NCI-H2171 (cell line): ENCODE measurements at regions not wholly inside any gene's neighbourhood (a gene's known extent, or its start where the extent isn't known, plus 50 kb on each side); places are given as distances from the start of the nearest gene placed in this dataset.

Experiments used
- DNase-seq: peaks from one replicate; lab custom pipeline; 2025; lab: John Stamatoyannopoulos, UW

DNA sequence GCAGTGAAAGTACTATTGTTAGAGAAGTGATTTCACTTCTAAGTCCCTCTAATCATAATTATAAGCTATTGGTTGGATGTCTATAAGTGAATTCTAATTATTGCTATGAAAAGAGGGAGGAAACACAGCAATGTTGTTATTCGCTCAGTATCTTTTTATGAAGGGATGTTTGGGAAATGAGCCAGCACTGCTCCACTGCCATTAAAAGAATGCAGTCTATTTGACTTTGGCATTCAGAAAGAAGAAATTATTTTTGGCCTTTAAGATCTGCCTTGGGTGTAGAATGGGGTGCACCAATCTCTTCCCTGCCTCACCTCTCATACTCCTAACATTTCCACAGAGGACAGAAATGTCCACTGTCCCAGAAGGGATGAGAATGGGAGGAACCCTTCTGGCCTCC, 332.0 kb downstream of the SPATA31D1 start:
- no peak for DNase-seq

DNA sequence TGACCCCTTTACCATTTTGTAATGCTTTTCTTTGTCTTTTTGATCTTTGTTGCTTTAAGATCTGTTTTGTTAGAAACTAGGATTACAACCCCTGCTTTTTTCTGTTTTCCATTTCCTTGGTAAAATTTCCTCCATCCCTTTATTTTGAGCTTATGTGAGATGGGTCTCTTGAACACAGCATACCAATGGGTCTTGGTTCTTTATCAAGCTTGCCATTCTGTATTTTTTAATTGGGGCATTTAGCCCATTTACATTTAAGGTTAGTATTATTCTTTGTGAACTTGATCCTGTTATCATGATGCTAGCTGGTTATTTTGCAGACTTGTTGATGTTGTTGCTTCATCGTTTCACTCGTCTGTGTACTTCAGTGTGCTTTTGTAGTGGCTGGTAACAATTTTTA, 337.3 kb downstream of the SPATA31D1 start:
- no peak for DNase-seq

DNA sequence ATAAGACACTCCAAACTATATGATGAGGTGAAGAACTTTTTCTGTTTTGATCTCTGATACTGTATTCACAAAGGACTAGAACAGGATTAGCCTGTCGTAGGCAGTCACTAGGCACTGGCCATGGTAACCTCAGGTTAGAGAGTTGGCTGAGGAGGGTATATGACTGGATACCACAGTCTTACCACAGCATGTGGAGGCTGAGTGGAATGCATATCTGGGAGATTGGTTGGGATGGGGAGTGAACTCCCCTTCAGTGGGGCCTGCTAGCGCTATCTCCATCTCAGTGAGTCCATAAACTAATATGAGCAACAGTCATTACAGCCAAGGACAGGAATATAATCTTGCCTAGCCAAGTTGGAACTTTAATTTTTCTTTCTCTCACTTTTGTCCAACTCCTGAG, 339.1 kb downstream of the SPATA31D1 start:
- no peak for DNase-seq

DNA sequence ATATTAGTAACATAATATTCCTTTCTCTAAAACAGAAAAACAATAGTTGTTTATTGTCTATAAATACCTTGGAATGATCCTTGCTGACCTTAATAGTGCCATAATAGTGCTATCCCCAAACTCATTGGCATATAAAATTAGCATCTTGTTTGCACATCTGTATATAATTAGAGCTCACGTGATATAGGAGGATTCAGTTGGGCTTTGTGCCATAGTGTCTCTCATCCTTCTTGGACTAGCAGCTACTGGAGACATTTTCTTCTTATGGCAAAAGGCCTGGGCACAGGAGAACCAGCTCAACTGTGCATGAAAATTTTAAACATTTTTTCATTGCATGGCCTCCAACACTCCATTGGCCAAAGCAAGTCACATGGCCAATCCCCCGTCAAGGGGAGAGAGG, 342.5 kb downstream of the SPATA31D1 start:
- no peak for DNase-seq

DNA sequence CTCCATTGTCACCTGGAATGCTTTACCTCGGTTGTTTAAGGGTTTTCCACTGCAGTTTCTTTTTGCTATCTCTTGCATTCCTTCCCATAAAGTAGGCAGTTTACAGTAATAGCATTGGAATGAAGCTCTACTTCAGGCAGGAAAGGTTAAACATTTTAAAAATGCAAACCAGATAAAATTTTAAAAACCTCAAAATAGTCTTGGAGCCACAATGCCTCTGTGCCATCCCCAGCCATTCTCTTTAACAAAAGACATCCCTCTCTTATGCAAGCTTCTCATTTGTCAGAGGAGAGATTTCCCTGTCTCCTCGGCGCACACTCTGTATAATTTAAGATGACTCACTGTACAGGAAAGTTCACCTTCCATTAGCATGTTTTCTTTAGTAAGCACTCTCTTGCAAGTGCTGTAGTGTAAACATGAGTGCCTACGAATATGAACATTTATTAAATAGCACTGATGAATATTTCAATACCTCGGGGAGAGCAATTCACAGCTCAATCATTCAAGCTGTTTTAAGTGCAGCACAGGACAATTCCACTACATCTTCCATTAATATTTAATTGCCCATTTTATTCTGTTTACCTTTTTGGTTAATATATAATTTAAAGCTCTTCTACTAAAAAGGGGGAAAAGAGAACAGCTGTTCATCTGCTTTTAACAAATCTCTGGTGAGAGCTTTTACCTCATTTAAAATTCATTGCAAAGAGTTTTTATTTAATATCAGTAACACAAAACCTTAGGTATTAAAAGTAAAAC, 343.6 kb downstream of the SPATA31D1 start:
- no peak for DNase-seq

DNA sequence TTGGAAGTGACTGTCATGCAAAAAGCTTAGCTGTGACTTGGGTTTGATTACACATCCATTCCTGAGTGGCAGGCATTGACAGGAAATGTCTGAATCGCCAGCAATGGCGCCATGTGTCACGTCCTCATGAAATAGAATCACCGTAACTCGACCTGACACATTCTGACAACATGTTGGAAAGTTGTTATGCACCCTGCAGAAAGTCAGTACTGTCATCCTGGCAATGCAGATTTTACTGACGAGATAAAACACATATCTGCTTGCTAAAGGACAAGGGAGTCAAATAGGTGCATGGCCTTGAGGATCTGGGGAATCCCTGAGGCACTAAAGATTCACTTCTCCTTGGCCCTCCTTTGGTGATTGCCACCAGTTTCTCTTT, 344.2 kb downstream of the SPATA31D1 start:
- DNase-seq: peak; percentile 11

DNA sequence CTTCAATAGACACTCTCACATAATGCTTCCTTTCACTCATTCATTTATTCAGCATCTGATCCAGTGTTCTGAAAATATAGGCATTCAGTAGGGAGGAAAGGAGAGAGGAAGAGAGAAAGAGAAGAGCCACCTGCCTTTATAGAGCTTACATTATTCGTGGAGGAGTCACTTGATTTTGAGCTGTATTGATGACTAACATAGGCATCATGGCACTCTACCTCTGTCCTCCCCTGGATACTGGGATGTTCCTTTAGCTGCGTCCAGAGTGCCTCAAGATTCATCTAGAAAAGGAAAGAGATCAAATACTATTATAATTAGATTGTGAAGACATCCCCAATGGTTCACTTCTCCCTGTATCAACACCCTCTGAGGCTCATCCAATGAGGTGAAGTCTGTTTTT, 345.1 kb downstream of the SPATA31D1 start:
- DNase-seq: no peak

DNA sequence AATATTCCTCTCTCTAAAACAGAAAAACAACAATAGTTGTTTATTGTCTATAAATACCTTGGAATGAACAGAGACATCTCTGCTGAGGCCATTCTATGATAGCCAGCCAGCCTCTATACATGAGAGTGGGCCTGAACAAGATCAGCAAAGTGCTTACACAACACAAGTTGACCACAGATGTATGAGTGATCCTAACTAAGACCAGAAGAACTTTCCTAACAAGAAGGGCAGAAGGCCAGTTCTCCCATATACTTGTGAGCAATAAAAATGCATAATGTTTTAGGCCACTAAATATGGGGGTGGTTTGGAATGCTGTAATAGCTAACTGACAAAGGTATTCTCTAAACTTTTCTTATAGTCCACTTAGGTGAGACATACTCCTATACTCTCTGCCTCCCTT, 345.7 kb downstream of the SPATA31D1 start:
- DNase-seq: no peak

DNA sequence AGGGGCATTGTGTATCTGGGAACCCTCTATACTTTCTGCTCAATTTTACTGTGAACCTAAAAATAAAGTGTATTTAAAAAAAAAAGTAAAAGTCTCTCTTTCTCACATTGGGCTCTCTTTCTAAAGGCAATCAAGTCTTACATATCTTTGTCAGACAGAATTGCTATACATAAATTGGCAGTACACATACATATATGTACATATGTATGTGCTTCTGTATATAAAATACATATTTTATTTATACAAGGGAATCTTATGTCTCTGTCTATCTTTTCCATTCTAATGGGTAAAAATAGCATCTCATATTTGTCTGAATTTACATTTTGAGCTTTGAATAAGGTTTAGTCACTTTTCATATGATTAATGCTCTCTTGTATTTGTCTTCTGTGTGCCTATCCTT, 348.8 kb downstream of the SPATA31D1 start:
- no peak for DNase-seq

DNA sequence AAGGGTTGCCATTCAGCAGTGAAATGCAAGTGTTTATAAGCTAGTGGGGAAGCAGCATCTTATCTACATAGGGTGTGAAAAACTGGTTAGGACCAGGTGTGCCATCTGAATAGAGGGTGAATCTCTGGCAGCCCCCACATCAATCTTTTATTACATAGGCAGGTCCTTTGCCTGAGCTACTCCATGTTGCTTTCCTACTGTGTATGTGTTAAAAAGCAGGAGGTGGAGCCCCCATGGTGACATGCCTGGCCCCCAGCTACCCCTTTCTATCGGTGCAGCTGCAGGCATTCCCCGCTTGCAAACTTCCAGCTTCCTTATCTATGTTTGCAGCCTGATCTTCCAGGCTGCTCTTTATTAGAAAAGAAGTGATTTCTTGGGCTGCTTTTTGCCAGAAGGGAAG, 353.5 kb downstream of the SPATA31D1 start:
- DNase-seq: no peak

DNA sequence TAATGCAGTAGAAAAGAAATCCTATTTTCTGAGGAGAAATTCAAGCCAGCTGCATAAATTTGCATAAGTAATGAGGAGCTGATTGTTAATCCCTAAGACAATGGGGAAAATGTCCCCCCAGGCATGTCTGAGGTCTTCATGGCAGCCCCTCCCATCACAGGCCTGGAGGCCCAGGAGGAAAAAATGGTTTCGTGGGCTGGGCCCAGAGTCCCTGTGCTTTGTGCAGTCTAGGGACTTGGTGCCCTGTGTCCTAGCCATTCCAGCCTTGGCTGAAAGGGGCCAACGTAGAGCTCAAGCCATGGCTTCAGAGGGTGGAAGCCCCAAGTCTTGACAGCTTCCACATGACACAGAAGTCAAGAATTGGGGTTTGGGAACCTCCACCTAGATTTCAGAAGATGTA, 357.5 kb downstream of the SPATA31D1 start:
- DNase-seq: no peak

DNA sequence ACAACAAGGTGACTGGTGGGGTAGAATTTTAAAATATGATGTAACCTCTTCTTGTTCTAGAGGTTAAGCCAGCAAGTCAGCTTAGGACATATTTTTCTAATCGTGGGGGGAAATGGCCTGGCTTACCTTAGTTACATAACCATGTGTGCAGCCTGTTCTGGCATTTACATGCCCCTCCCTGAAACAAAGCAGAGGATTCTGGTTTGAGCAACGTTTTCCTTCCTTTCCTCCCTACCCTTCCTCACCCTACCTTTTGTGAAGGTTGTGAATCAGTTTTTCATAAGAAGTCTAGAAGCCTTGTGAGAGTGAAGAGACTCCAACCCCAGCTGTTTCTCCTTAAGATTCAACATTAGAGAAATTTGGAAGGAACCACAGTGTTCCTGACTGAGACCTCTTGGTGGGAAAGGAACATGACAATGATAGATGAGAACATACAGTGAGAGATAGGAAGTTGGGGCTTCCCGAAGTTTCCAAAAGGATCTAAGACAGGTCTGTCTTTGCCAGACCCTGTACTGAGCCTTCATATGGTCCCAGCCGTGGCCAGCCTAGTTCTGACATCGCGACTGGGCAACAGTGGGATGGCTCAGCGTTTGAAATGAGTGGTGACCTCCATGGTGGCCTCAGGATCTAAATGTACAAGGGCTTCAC, 365.2 kb downstream of the SPATA31D1 start:
- DNase-seq: no peak

DNA sequence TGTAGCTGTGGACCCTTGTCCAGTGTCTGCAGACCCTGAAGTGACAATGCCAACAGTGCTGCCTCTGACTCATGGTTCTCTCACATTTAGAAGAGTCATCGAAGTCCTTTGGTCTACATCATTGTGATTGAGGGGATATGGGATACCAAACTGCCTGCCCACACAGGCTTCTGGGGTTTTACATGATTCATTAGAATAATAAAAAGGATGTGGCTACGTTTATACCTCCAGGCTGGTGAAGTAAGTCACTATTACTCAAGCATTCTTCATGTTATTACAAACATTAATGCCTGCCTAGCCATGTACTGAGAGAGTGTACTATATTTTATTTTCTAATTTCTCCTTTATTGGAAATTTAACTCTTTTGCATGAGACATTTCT, 365.7 kb downstream of the SPATA31D1 start:
- no peak for DNase-seq

DNA sequence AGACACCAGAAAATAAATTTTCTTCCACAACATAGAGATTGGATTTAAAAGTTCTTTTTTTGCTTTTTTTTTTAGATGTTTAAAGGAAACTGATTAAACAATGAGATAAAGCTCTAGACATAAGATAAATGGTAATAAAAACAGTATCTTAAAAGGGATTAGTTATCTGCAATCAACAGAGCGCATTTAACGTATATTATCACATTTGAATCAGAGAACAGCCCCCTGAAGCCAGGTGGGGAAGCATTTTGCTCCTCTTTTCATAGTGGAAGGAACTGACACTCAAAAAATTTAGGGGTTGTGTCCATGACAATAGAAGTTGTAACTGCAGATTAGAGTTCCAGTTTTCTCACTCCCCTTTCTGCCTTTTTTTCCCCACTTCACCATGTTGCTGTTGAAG, 367.6 kb downstream of the SPATA31D1 start:
- DNase-seq: no peak

DNA sequence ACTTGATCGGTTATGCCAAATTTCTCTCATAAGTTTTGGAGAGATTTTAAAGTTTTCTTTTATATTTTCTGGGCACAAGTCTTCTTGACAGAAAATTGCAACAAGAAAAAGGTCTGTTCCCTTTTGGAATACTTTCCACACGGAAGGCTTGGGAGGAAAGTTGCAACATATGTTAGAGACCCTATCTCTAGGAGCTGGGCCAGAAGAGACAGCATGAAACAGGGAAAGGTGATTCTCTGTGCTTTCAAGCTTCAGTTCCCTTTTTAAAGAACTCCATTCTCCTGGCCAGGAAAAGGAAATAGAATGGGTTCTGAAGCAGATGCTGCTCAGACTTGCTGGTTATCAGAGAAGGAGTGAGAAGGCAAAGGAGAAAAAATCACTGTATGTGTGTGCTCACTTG, 368.3 kb downstream of the SPATA31D1 start:
- peak; percentile 8 for DNase-seq

DNA sequence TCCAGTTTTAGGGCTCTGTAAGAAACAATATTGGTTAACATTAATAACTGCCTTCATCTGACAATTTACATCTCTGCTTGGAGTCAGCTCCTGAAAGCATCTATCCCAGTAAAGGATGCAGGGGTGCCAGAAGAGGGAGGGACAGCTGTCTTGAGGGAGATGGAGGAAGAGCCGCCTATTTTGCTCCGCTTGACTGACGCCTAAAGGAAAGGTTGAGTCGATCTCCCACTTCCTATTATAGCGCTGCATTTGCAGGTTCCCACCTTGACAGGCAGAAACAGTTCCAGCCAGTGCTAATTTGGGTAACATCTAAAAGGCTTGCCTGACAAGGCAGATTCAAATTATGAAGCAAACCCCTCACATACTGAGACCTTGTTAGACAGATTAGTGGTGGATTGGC, 374.6 kb downstream of the SPATA31D1 start:
- peak; percentile 77 for DNase-seq

DNA sequence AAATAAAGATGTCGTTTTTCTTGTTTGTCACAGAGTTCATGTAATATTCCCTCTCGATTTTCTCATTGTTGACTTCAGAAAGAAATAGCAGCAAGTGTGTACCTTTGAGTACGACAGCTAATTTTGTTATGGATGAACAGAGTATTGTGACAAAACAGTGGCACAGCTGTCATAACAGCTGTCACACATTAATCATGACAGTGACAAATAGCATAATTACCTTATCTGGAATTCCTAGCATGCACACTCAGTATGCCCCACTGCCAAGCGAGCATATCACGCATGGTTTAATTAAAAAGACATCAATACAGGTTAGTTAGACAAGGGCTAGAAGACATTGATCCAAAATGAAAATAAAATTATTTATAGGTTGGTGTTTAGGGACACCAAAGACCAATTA, 375.1 kb downstream of the SPATA31D1 start:
- DNase-seq: peak; percentile 83

DNA sequence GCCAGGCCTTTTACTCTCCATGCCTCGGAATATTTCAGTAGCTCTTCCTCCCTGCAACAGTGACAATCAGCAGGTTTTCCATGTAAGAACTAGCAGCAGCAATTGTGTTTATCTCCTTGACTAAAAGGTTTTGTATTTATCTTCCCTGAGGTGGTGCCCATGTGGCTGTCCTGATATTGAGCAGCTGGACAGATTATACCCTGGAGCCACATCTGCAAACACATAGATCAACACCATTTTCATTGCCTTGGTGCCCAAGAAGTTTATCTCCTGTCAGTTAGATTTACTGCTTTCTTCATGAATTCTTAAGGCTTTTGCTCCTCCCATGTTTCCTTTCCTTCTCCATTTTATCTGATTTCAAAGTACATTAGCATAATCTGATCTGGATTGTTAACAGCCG, 378.4 kb downstream of the SPATA31D1 start:
- DNase-seq: no peak

DNA sequence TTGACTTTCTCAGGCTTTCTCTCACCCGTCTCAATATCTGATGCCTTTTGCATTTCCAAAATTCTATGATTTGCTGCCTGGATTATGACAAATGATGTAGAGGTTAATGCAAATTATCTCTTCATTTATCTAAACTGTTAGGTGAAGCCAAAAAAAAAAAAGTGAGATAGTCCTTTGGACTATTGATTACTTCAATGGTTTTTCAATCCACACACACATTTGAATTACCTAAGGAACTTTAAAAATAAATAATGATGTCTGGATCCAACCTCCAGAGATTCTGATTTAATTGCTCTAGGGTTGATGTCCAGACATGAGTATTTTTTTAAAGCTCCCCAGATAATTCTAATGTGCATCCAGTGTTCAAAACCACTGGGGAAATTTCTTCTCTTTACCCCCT, 379.4 kb downstream of the SPATA31D1 start:
- no peak for DNase-seq

DNA sequence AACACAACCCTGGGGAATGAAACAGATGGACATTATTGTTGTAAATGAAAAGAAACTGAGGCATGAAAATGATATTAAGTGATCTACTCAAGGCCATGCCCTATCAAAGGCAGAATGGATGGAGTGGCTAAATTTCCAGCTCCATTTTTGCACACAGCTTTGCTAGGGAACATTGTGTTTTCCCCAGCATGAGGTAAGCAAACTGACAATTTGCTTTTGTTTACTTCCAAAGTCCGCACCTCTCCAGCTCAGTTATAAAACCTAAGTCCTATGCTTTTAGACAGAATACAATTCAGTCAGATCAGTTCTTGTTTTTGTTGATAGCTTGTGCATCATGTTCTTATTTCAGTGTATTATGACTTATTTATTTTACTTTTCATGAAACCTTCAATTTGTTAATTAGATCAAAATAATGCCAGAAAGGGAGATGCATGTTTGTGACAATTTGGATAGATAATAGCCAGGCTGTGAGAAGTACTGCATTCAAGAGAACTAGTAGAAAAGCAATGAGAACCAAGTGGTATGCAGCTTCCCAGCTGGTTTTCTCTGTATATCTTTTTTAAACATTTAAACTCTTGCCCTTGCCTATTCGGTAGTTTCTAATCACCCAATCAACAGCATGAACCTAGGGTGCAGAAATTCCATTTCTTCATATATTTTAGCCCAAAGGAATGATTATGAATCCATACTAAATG, 380.8 kb downstream of the SPATA31D1 start:
- no peak for DNase-seq

DNA sequence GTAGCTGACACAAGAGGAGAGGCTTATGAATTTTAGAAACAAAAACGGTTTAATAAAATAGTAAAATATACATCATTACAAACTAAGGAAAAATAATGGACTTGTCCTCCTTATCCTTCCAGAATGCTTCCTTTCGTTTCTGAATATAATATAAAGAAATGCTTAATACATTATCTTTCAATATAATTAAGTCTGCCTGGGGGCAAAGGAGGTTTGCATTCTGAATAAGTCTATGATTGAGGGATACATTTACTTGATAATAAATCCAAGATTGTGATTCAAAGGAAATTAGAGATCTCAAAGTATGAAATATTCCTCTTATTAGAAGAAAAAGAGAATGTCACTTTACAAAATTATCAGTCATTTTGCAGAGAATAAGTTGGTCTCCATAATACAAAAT, 386.5 kb downstream of the SPATA31D1 start:
- no peak for DNase-seq

DNA sequence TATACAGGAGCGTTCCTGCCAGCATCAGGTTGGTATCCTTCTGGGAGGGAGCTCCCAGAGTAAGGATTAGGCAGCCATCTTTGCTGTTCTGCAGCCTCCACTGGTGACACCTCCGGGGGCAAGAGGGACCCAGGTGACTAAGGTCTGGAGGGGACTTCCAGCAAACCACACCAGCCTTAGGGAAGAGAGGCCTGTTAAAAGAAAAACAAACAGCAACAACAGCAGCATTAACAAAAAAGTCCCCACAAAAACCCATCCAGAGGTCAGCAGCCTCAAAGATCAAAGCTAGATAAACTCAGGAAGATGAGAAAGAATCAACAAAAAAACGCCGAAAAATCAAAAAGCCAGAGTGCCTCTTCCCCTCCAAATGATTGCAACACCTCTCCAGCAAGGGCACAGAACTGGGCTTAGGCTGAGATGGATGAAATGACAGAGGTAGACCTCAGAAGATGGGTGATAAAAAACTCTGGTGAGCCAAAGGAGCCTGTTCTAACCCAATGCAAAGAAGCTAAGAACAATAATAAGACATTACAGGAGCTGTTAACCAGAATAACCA, 388.2 kb downstream of the SPATA31D1 start:
- no peak for DNase-seq
